Erythroblast (primary cell): ENCODE measurements at regions not wholly inside any gene's neighbourhood (a gene's known extent, or its start where the extent isn't known, plus 50 kb on each side); places are given as distances from the start of the nearest gene placed in this dataset.

Experiments used
- DNase-seq, 2 experiments: peaks; one replicate each; lab custom pipeline; 2025; lab: John Stamatoyannopoulos, UW
- GATA1 ChIP-seq: IDR thresholded peaks from 2 replicates; pipeline ENCODE4 v1.6.1; 2011; ENCODE audit warnings: low read depth, mild to moderate bottlenecking, control low read depth, low read length, moderate library complexity
- POLR2A ChIP-seq: IDR thresholded peaks from 2 replicates; pipeline ENCODE4 v1.6.1; 2011; ENCODE audit warnings: mild to moderate bottlenecking, low read length

GRCh38 chr10:57977262-57977661 lies 290.4 kb downstream of the IPMK start:
- no peak for DNase-seq
- no peak for TF ChIP-seq GATA1
- no peak for TF ChIP-seq POLR2A

GRCh38 chr10:57973451-57973850 lies 294.2 kb downstream of the IPMK start:
- no peak for DNase-seq
- TF ChIP-seq GATA1 (no peak), POLR2A (no peak)

- TF ChIP-seq POLR2A (no peak), GATA1 (no peak)
- no peak for DNase-seq
Measured at GRCh38 chr10:57972783-57973182, 294.9 kb downstream of the IPMK start.

- no peak for TF ChIP-seq GATA1
- TF ChIP-seq POLR2A, result no peak
- DNase-seq, result no peak
Measured at GRCh38 chr10:57968328-57969016, 299.2 kb downstream of the IPMK start.

- DNase-seq, result peak in 1 of 2 experiments; percentile 28
- TF ChIP-seq POLR2A (no peak), GATA1 (no peak)
Measured at GRCh38 chr10:57964351-57964750, 303.3 kb downstream of the IPMK start.

GRCh38 chr10:57963546-57963945 lies 304.1 kb downstream of the IPMK start:
- peak; percentile 12 for TF ChIP-seq POLR2A
- no peak for TF ChIP-seq GATA1
- peak; percentile 85 to 92 for DNase-seq

- no peak for TF ChIP-seq GATA1
- peak in 1 of 2 experiments; percentile 17 for DNase-seq
Measured at GRCh38 chr10:57962839-57963238, 304.9 kb downstream of the IPMK start.

- TF ChIP-seq GATA1 (no peak), POLR2A (no peak)
- DNase-seq, result no peak
Measured at GRCh38 chr10:57961487-57961886, 306.2 kb downstream of the IPMK start.

- no peak for DNase-seq
- no peak for TF ChIP-seq POLR2A
- no peak for TF ChIP-seq GATA1
Measured at GRCh38 chr10:57960406-57960805, 307.3 kb downstream of the IPMK start.

- TF ChIP-seq GATA1, result no peak
- TF ChIP-seq POLR2A, result no peak
- no peak for DNase-seq
Measured at GRCh38 chr10:57959318-57960006, 308.2 kb downstream of the IPMK start.

- no peak for DNase-seq
- TF ChIP-seq POLR2A, result no peak
- TF ChIP-seq GATA1, result no peak
Measured at GRCh38 chr10:57955076-57955475, 312.6 kb downstream of the IPMK start.

- TF ChIP-seq GATA1, result no peak
- no peak for TF ChIP-seq POLR2A
- DNase-seq, result no peak
Measured at GRCh38 chr10:57952741-57953140, 315.0 kb downstream of the IPMK start.

GRCh38 chr10:57950442-57950974 lies 317.2 kb downstream of the IPMK start:
- TF ChIP-seq POLR2A, result no peak
- TF ChIP-seq GATA1, result no peak
- no peak for DNase-seq

GRCh38 chr10:57948796-57949195 lies 318.9 kb downstream of the IPMK start:
- DNase-seq, result no peak
- TF ChIP-seq POLR2A, result no peak
- no peak for TF ChIP-seq GATA1
